Activated B cell treated with CpG ODN at 0.5 μM for 24 hours (primary cell): ENCODE measurements at regions not wholly inside any gene's neighbourhood (a gene's known extent, or its start where the extent isn't known, plus 50 kb on each side); places are given as distances from the start of the nearest gene placed in this dataset.

Experiments
- ATAC-seq: fragments of 200-7000 bp; cut with Tn5 transposase; one replicate; pipeline ENCODE4 v1.10.0; 2021; ENCODE audit warnings: low read depth, mild to moderate bottlenecking, moderate library complexity
- CTCF ChIA-PET: fragments of 350-600 bp; sonication (Branson Sonifier 250); formaldehyde crosslinking; loops from one replicate; lab custom pipeline; 2021; ENCODE audit warnings: antibody characterized with exemption; lab: Charles Lee
- POLR2A ChIA-PET: fragments of 350-600 bp; sonication (Branson Sonifier 250); formaldehyde crosslinking; loops from one replicate; lab custom pipeline; 2021; ENCODE audit warnings: antibody characterized with exemption; lab: Charles Lee
- DNase-seq: peaks from one replicate; pipeline ENCODE4 v3.0.0; 2022
- H3K27ac Mint-ChIP-seq: one replicate; pipeline ENCODE4 v1.8.0; 2020; ENCODE audit warnings: mixed read lengths
- H3K27me3 Mint-ChIP-seq: one replicate; pipeline ENCODE4 v1.8.0; 2021; ENCODE audit warnings: mixed read lengths
- H3K36me3 Mint-ChIP-seq: one replicate; pipeline ENCODE4 v1.8.0; 2021; ENCODE audit warnings: low read depth, mixed read lengths
- H3K4me1 Mint-ChIP-seq: one replicate; pipeline ENCODE4 v1.8.0; 2021; ENCODE audit warnings: mixed read lengths
- H3K4me3 Mint-ChIP-seq: one replicate; pipeline ENCODE4 v1.8.0; 2020; ENCODE audit warnings: mild to moderate bottlenecking, mixed read lengths
- H3K9me3 Mint-ChIP-seq: one replicate; pipeline ENCODE4 v1.8.0; 2020; ENCODE audit warnings: mixed read lengths
- CTCF ChIP-seq: fragments of 200-600 bp; IDR thresholded peaks from one replicate; pipeline ENCODE4 v1.8.0; 2022; ENCODE audit warnings: antibody characterized with exemption, mild to moderate bottlenecking
- intact Hi-C: fragments of 100-400 bp; cut with micrococcal nuclease; formaldehyde crosslinking; loops from one replicate; pipeline ENCODE4 v1.15.1; 2024

GRCh38 chr2:160909781-160910242 lies 250.4 kb upstream of the TANK start:
- intact Hi-C loops = no loop called here
- Mint-ChIP-seq H3K4me1 (no peaks in the 10 kb centered on the region), H3K9me3 (no peaks in the 10 kb centered on the region)

GRCh38 chr2:160910681-160911080 lies 249.5 kb upstream of the TANK start:
- TF ChIP-seq CTCF = no peak
- no peak for ATAC-seq
- Mint-ChIP-seq H3K4me3 (no peak overlapping the region), H3K4me1 (no peaks in the 10 kb centered on the region), H3K27me3 (peaks cover 5% of the 10 kb centered on the region), H3K9me3 (no peaks in the 10 kb centered on the region), H3K36me3 (no peaks in the 10 kb centered on the region), H3K27ac (no peak overlapping the region)
- intact Hi-C loops = no loop called here
- POLR2A ChIA-PET = no interaction called here
- CTCF ChIA-PET = interaction anchor here (1.4 kb wide), 1 partner anchor 9 kb away, joined by 3 read pairs; no protein-coding TSS in a partner anchor
- no peak for DNase-seq

More at GRCh38 chr2:160909781-160910242, 250.4 kb upstream of the TANK start:
- peaks cover 5% of the 10 kb centered on the region for H3K27me3 Mint-ChIP-seq
- ATAC-seq (no peak), DNase-seq (no peak)
- H3K27ac Mint-ChIP-seq = no peak overlapping the region
- no peak overlapping the region for H3K4me3 Mint-ChIP-seq
- no peaks in the 10 kb centered on the region for H3K36me3 Mint-ChIP-seq
- no peak for TF ChIP-seq CTCF
- ChIA-PET CTCF (interaction anchor here (1.4 kb wide), 1 partner anchor 9 kb away, joined by 3 read pairs; no protein-coding TSS in a partner anchor), POLR2A (no interaction called here)

GRCh38 chr2:160911258-160911657 lies 249.0 kb upstream of the TANK start:
- DNase-seq (no peak), ATAC-seq (no peak)
- Mint-ChIP-seq H3K27ac (no peak overlapping the region), H3K36me3 (no peaks in the 10 kb centered on the region), H3K4me3 (no peak overlapping the region), H3K9me3 (no peaks in the 10 kb centered on the region), H3K4me1 (no peaks in the 10 kb centered on the region), H3K27me3 (peaks cover 5% of the 10 kb centered on the region)
- intact Hi-C loops = no loop called here
- CTCF ChIA-PET = interaction anchor here (1.4 kb wide), 1 partner anchor 10 kb away, joined by 3 read pairs; no protein-coding TSS in a partner anchor
- no peak for TF ChIP-seq CTCF
- POLR2A ChIA-PET = no interaction called here

- ChIA-PET POLR2A (no interaction called here), CTCF (no interaction called here)
- Mint-ChIP-seq H3K4me3 (no peak overlapping the region), H3K36me3 (no peaks in the 10 kb centered on the region), H3K4me1 (no peaks in the 10 kb centered on the region), H3K27me3 (peaks cover 5% of the 10 kb centered on the region), H3K27ac (no peak overlapping the region), H3K9me3 (no peaks in the 10 kb centered on the region)
- TF ChIP-seq CTCF = no peak
- ATAC-seq (no peak), DNase-seq (no peak)
- intact Hi-C loops = no loop called here
Observed at GRCh38 chr2:160912276-160912675, 248.0 kb upstream of the TANK start.

- POLR2A ChIA-PET = no interaction called here
- no peaks in the 10 kb centered on the region for H3K36me3 Mint-ChIP-seq
Observed at GRCh38 chr2:160913323-160913722, 246.9 kb upstream of the TANK start.

More at GRCh38 chr2:160913323-160913722, 246.9 kb upstream of the TANK start:
- DNase-seq (no peak), ATAC-seq (no peak)
- no peak overlapping the region for H3K4me3 Mint-ChIP-seq
- no peaks in the 10 kb centered on the region for H3K4me1 Mint-ChIP-seq
- H3K27ac Mint-ChIP-seq = no peak overlapping the region
- CTCF ChIA-PET = no interaction called here
- intact Hi-C loops = no loop called here
- TF ChIP-seq CTCF = no peak
- H3K9me3 Mint-ChIP-seq = no peaks in the 10 kb centered on the region
- H3K27me3 Mint-ChIP-seq = peaks cover 2% of the 10 kb centered on the region
